Neural cell (in vitro differentiated cells): ENCODE measurements at regions not wholly inside any gene's neighbourhood (a gene's known extent, or its start where the extent isn't known, plus 50 kb on each side); places are given as distances from the start of the nearest gene placed in this dataset.

ENCODE experiments used
- H2AFZ ChIP-seq: fragments of 200-600, 300-800 bp; sonication (generic), shearing (Covaris generic); 2 replicates; pipeline ENCODE4 v1.6.0; 2014; ENCODE audit warnings: low read depth, mild to moderate bottlenecking, antibody characterized with exemption, low read length, moderate library complexity
- H3F3A ChIP-seq: fragments of 200-600 bp; shearing (Covaris generic); 2 replicates; pipeline ENCODE4 v1.6.1; 2016; ENCODE audit warnings: mild to moderate bottlenecking, moderate library complexity, mixed read lengths, antibody characterized with exemption, low read length; ENCODE audit not compliant: insufficient read depth, poor library complexity, severe bottlenecking
- H3K27ac ChIP-seq: fragments of 200-600, 300-800 bp; sonication (generic), shearing (Covaris generic); 2 replicates; pipeline ENCODE4 v1.5.1; 2014; ENCODE audit warnings: mild to moderate bottlenecking, low read length, moderate library complexity
- H3K27me3 ChIP-seq: fragments of 300-800, 200-600 bp; sonication (generic), shearing (Covaris generic); 2 replicates; pipeline ENCODE4 v1.6.0; 2014; ENCODE audit warnings: mild to moderate bottlenecking, low read depth, low read length, moderate library complexity; ENCODE audit not compliant: insufficient read depth
- H3K36me3 ChIP-seq: fragments of 300-800, 200-600 bp; sonication (generic), shearing (Covaris generic); 2 replicates; pipeline ENCODE4 v1.5.1; 2014; ENCODE audit warnings: mild to moderate bottlenecking, antibody characterized with exemption, low read length, moderate library complexity; ENCODE audit not compliant: insufficient read depth
- H3K4me2 ChIP-seq: fragments of 300-800, 200-600 bp; sonication (generic), shearing (Covaris generic); 2 replicates; pipeline ENCODE4 v1.6.0; 2014; ENCODE audit warnings: mild to moderate bottlenecking, low read length
- H3K4me3 ChIP-seq: fragments of 300-800, 200-600 bp; sonication (generic), shearing (Covaris generic); 2 replicates; pipeline ENCODE4 v1.5.1; 2014; ENCODE audit warnings: mild to moderate bottlenecking, low read length, moderate library complexity
- H3K79me2 ChIP-seq: fragments of 200-600 bp; shearing (Covaris generic); replicated peaks from 2 replicates; pipeline ENCODE4 v1.6.0; 2014; ENCODE audit warnings: mild to moderate bottlenecking, low read length, moderate library complexity; ENCODE audit not compliant: insufficient read depth
- H3K9ac ChIP-seq: fragments of 300-800, 200-600 bp; sonication (generic), shearing (Covaris generic); 2 replicates; pipeline ENCODE4 v1.6.1; 2016; ENCODE audit warnings: mild to moderate bottlenecking, low read length, mixed read lengths
- H3K9me2 ChIP-seq: fragments of 200-600 bp; shearing (Covaris generic); 2 replicates; pipeline ENCODE4 v1.6.1; 2016; ENCODE audit warnings: mild to moderate bottlenecking, low read length, mixed read lengths; ENCODE audit not compliant: insufficient read depth
- H3K9me3 ChIP-seq: fragments of 200-600, 300-800 bp; sonication (generic), shearing (Covaris generic); 2 replicates; pipeline ENCODE4 v1.6.1; 2016; ENCODE audit warnings: mild to moderate bottlenecking, mixed run types, low read length, moderate library complexity, mixed read lengths
- H4K20me1 ChIP-seq: fragments of 200-600 bp; shearing (Covaris generic); 2 replicates; pipeline ENCODE4 v1.6.1; 2016; ENCODE audit warnings: mild to moderate bottlenecking, mixed run types; ENCODE audit not compliant: insufficient read depth
- EP300 ChIP-seq: fragments of 450-650 bp; conservative IDR thresholded peaks from 2 replicates; pipeline ENCODE4 v1.6.1; 2014; ENCODE audit warnings: antibody characterized with exemption, mild to moderate bottlenecking, moderate library complexity; ENCODE audit not compliant: poor library complexity, severe bottlenecking
- EZH2 ChIP-seq: fragments of 200-600, 300-800 bp; shearing (Covaris generic), sonication (generic); IDR thresholded peaks from 2 replicates; pipeline ENCODE4 v1.6.1; 2014; ENCODE audit warnings: antibody characterized with exemption, low read length, borderline replicate concordance, mild to moderate bottlenecking; ENCODE audit not compliant: insufficient read depth, poor library complexity, severe bottlenecking
- MXI1 ChIP-seq: fragments of 450-650 bp; conservative IDR thresholded peaks from 2 replicates; pipeline ENCODE4 v1.6.1; 2014; ENCODE audit warnings: antibody characterized with exemption, mild to moderate bottlenecking; ENCODE audit not compliant: poor library complexity, severe bottlenecking
- POLR2AphosphoS5 ChIP-seq: IDR thresholded peaks from 2 replicates; pipeline ENCODE4 v1.6.1; 2012
- RAD21 ChIP-seq: fragments of 450-650 bp; conservative IDR thresholded peaks from 2 replicates; pipeline ENCODE4 v1.6.1; 2014; ENCODE audit warnings: antibody characterized with exemption, mild to moderate bottlenecking, moderate library complexity
- SMC3 ChIP-seq: fragments of 450-650 bp; conservative IDR thresholded peaks from 2 replicates; pipeline ENCODE4 v1.6.1; 2014; ENCODE audit warnings: antibody characterized with exemption, mild to moderate bottlenecking, moderate library complexity; ENCODE audit not compliant: poor library complexity
- TAF1 ChIP-seq: IDR thresholded peaks from 2 replicates; pipeline ENCODE4 v1.6.1; 2012; ENCODE audit warnings: low read depth
- TF ChIP-seq, protein P1 (sequence below): IDR thresholded peaks from 2 replicates; pipeline ENCODE4 v1.6.1; 2012; ENCODE audit warnings: borderline replicate concordance
- TF ChIP-seq, protein P2 (sequence below): fragments of 450-650 bp; IDR thresholded peaks from 2 replicates; pipeline ENCODE4 v1.5.1; 2014; ENCODE audit warnings: antibody characterized with exemption, mild to moderate bottlenecking, moderate library complexity; ENCODE audit not compliant: poor library complexity, severe bottlenecking

DNA sequence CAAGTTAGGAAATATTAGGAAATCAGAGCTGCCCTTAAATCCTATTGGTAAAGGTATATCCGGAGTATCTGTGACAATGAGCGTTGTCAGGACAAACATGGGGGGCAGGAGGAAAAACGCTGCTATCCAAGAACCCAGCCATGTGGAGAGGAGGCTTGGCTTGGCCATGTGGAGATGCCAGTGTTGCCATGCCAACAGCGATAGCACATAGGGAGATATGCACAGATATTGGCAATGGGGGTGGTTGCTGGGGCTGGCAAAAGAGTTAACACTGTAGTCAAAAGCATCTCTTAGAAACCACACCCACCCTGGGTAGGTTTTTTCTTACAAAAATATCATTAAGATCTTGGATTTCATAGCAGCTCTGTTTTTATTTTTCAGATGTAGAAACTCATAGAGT is 106.4 kb upstream of the ASTN2 start:
- Histone ChIP-seq H3K9me2 (no peaks in the 10 kb centered on the region), H4K20me1 (no peaks in the 10 kb centered on the region), H3K4me3 (no peak overlapping the region), H3K36me3 (no peaks in the 10 kb centered on the region), H3K9ac (no peak overlapping the region), H3F3A (no peaks in the 10 kb centered on the region), H3K9me3 (no peaks in the 10 kb centered on the region), H3K79me2 (no peaks in the 10 kb centered on the region), H3K27ac (no peak overlapping the region), H3K27me3 (no peaks in the 10 kb centered on the region), H2AFZ (no peak overlapping the region), H3K4me2 (no peak overlapping the region)
- no peak for TF ChIP-seq POLR2AphosphoS5
- no peak for TF ChIP-seq SMC3
- TF ChIP-seq, protein P1, sequence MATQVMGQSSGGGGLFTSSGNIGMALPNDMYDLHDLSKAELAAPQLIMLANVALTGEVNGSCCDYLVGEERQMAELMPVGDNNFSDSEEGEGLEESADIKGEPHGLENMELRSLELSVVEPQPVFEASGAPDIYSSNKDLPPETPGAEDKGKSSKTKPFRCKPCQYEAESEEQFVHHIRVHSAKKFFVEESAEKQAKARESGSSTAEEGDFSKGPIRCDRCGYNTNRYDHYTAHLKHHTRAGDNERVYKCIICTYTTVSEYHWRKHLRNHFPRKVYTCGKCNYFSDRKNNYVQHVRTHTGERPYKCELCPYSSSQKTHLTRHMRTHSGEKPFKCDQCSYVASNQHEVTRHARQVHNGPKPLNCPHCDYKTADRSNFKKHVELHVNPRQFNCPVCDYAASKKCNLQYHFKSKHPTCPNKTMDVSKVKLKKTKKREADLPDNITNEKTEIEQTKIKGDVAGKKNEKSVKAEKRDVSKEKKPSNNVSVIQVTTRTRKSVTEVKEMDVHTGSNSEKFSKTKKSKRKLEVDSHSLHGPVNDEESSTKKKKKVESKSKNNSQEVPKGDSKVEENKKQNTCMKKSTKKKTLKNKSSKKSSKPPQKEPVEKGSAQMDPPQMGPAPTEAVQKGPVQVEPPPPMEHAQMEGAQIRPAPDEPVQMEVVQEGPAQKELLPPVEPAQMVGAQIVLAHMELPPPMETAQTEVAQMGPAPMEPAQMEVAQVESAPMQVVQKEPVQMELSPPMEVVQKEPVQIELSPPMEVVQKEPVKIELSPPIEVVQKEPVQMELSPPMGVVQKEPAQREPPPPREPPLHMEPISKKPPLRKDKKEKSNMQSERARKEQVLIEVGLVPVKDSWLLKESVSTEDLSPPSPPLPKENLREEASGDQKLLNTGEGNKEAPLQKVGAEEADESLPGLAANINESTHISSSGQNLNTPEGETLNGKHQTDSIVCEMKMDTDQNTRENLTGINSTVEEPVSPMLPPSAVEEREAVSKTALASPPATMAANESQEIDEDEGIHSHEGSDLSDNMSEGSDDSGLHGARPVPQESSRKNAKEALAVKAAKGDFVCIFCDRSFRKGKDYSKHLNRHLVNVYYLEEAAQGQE, result no peak
- no peak for TF ChIP-seq EP300
- no peak for TF ChIP-seq MXI1
- no peak for TF ChIP-seq EZH2
- TF ChIP-seq RAD21, result no peak
- TF ChIP-seq, protein P2, sequence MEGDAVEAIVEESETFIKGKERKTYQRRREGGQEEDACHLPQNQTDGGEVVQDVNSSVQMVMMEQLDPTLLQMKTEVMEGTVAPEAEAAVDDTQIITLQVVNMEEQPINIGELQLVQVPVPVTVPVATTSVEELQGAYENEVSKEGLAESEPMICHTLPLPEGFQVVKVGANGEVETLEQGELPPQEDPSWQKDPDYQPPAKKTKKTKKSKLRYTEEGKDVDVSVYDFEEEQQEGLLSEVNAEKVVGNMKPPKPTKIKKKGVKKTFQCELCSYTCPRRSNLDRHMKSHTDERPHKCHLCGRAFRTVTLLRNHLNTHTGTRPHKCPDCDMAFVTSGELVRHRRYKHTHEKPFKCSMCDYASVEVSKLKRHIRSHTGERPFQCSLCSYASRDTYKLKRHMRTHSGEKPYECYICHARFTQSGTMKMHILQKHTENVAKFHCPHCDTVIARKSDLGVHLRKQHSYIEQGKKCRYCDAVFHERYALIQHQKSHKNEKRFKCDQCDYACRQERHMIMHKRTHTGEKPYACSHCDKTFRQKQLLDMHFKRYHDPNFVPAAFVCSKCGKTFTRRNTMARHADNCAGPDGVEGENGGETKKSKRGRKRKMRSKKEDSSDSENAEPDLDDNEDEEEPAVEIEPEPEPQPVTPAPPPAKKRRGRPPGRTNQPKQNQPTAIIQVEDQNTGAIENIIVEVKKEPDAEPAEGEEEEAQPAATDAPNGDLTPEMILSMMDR, result no peak
- no peak for TF ChIP-seq TAF1

DNA sequence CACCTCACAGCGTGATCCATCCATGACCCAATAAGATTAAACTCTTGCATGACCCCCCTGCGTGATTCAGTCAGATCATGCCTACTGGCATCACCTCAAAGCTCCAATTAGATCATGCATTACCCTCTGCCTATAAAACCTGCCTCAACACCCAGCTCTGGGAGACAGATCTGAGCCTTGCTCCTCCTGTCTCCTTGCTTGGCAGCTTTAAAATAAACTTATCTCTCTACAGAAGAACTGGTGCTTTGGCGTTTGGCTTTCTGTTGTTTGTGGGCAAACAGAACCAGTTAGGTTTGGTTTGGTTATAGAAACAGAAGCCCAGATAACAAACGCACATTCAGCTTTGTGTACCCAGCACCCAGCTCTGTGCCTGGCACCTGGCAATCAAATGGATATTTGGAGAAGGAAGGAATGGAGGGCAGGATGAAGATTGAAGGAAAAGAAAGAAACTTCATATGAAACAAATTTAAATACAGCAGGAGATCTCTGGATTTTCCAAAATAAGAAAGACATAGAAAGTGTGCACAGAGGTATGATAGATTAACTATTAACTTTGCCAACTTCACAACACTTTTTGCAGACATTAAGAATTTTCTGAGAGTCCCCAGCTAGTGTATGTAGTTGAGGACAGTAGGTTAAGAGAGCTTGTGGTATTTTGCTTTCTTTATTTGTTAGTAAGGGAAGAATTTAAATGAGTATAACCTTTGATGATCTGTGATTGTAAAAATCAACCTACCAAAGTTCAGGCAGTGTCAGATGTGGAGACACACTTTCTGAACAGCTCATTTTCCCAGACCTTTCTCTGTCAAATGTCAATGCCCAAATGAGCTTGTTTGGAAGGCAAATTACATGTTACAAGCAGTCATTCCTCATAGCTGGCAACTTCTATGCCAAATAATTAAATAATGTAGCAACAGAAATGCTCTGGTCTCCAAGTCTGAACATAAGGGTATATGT is 102.1 kb upstream of the ASTN2 start:
- Histone ChIP-seq H4K20me1 (no peaks in the 10 kb centered on the region), H3K9me2 (no peaks in the 10 kb centered on the region), H3K27me3 (no peaks in the 10 kb centered on the region), H3K79me2 (no peaks in the 10 kb centered on the region), H3K36me3 (no peaks in the 10 kb centered on the region), H3K27ac (no peak overlapping the region), H3F3A (no peaks in the 10 kb centered on the region), H3K9ac (no peak overlapping the region), H3K4me2 (no peak overlapping the region), H2AFZ (no peak overlapping the region), H3K9me3 (no peaks in the 10 kb centered on the region), H3K4me3 (no peak overlapping the region)
- TF ChIP-seq TAF1, result no peak
- TF ChIP-seq SMC3, result no peak
- no peak for TF ChIP-seq EZH2
- TF ChIP-seq, protein P1, result no peak
- no peak for TF ChIP-seq POLR2AphosphoS5
